T-helper 17 cell (primary cell): ENCODE measurements at regions not wholly inside any gene's neighbourhood (a gene's known extent, or its start where the extent isn't known, plus 50 kb on each side); places are given as distances from the start of the nearest gene placed in this dataset.

Experiments used
- ATAC-seq: fragments of 150-1000 bp; cut with Tn5 transposase; 2 replicates; pipeline ENCODE4 v1.10.0; 2021; ENCODE audit warnings: mild to moderate bottlenecking, moderate library complexity
- DNase-seq, 3 donors: peaks; one replicate each; pipeline versions ENCODE4 v3.0.0 to v3.0.0-alpha.2; 2020 to 2021
- H3K9me3 ChIP-seq: one replicate; pipeline ENCODE4 v1.7.0; 2013; ENCODE audit warnings: low read length, mild to moderate bottlenecking; ENCODE audit not compliant: control insufficient read depth, poor library complexity, severe bottlenecking
- H3K27ac Mint-ChIP-seq: one replicate; pipeline ENCODE4 v1.8.0; 2022; ENCODE audit warnings: mild to moderate bottlenecking, moderate library complexity, mixed read lengths
- H3K27me3 Mint-ChIP-seq: one replicate; pipeline ENCODE4 v1.8.0; 2022; ENCODE audit warnings: mixed read lengths
- H3K36me3 Mint-ChIP-seq: one replicate; pipeline ENCODE4 v1.8.0; 2022; ENCODE audit warnings: low read depth, mixed read lengths
- H3K4me1 Mint-ChIP-seq: one replicate; pipeline ENCODE4 v1.8.0; 2022; ENCODE audit warnings: mild to moderate bottlenecking, mixed read lengths
- H3K4me3 Mint-ChIP-seq: one replicate; pipeline ENCODE4 v1.8.0; 2022; ENCODE audit warnings: mild to moderate bottlenecking, moderate library complexity, mixed read lengths

DNA sequence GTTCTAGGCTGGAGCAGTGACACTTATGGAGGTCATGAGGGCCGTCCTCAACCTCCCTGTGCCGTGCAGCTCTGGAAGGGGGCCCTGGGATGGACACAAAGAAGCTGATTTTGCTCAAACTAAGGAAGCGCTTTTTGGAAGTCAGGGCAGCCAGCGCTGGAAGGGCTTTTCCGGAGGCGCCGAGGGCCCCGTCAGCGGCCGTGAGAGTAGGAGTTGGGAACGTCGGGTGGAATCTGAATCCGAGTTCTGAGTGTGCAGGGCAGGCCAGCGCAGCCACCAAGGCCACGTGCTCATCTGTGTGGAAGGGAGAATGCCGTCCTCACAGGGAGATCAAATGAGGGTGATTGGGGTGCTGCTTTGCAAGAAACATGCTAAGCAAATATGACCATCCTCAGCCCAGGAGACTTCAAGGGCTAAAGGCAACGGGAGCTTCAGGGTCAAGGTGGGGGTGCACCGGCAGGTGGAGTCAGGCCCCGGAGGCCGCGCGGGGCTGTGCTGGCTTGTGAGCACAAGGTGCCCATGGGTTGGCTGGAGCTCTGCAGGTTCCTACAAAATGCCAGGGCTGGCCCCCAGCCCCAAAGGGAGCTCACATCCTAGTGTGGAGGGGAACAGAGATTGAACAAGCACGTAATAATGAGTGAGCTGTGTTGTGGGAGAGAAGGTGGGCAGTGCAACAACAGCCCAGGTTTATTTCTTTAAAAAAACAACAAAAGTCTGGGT, 70.4 kb upstream of the HPCAL1 start:
- H3K4me3 Mint-ChIP-seq: no peak overlapping the region
- no peak for DNase-seq
- no peak overlapping the region for H3K27ac Mint-ChIP-seq

DNA sequence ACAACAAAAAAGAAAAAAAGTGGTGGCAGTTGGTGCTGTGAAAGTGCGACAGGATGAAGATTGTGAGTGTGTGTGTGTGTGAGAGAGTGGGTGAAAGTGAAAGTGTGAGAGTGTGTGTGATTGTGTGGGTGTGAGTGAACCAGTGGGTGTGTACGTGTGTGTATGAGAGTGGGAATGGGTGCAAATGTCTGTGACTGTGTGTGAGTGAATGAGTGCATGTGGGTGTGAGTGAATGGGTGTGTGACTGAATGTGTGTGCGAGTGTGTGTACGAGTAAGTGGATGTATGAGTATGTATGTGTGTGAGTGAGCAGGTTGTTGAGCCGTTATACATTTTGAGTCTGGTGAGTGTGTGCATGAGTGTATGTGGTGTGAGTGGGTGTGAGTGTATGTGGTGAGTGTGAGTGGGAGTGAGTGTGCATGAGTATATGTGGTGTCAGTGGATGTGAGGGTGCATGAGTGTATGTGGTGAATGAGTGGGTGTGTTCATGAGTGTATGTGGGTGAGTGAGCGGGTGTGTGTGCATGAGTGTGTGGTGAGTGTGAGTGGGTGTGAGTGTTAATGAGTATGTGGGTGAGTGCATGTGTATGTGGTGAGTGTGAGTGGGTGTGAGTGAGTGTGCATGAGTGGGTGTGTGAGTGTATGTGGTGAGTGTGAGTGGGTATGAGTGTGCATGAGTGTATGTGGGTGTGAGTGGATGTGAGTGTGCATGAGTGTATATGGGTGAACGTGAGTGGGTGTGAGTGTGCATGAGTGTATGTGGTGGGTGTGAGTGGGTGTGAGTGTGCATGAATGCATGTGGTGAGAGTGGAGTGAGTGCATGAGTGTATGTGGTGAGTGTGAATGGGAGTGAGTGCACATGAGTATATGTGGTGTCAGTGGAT, 69.3 kb upstream of the HPCAL1 start:
- Mint-ChIP-seq H3K4me3 (no peak overlapping the region), H3K36me3 (peaks cover 2% of the 10 kb centered on the region)

More for the DNA sequence above, 70.4 kb upstream of the HPCAL1 start:
- Mint-ChIP-seq H3K4me1 (no peaks in the 10 kb centered on the region), H3K27me3 (peaks cover 17% of the 10 kb centered on the region), H3K36me3 (peaks cover 2% of the 10 kb centered on the region)
- no peaks in the 10 kb centered on the region for H3K9me3 ChIP-seq
- no peak for ATAC-seq

DNA sequence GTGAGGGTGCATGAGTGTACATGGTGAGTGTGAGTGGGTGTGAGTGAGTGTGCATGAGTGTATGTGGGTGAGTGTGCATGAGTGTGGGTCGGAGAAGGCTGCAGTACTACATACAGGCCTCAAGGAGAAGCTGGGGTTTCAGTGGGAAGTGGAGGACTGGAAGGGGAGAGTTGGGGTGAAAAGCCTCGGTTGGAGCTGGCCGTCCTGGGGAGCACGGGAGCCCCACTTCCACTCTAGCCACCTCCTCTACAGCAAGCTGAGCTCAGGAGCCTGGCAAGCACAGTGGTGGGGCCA, 68.7 kb upstream of the HPCAL1 start:
- ATAC-seq (no peak), DNase-seq (no peak)
- Mint-ChIP-seq H3K27me3 (peaks cover 12% of the 10 kb centered on the region), H3K27ac (no peak overlapping the region), H3K36me3 (peaks cover 2% of the 10 kb centered on the region), H3K4me1 (no peaks in the 10 kb centered on the region), H3K4me3 (no peak overlapping the region)
- no peaks in the 10 kb centered on the region for H3K9me3 ChIP-seq

More for the DNA sequence above, 69.3 kb upstream of the HPCAL1 start:
- Mint-ChIP-seq H3K27ac (no peak overlapping the region), H3K4me1 (no peaks in the 10 kb centered on the region), H3K27me3 (peaks cover 12% of the 10 kb centered on the region)
- DNase-seq (no peak), ATAC-seq (no peak)
- H3K9me3 ChIP-seq: no peaks in the 10 kb centered on the region

DNA sequence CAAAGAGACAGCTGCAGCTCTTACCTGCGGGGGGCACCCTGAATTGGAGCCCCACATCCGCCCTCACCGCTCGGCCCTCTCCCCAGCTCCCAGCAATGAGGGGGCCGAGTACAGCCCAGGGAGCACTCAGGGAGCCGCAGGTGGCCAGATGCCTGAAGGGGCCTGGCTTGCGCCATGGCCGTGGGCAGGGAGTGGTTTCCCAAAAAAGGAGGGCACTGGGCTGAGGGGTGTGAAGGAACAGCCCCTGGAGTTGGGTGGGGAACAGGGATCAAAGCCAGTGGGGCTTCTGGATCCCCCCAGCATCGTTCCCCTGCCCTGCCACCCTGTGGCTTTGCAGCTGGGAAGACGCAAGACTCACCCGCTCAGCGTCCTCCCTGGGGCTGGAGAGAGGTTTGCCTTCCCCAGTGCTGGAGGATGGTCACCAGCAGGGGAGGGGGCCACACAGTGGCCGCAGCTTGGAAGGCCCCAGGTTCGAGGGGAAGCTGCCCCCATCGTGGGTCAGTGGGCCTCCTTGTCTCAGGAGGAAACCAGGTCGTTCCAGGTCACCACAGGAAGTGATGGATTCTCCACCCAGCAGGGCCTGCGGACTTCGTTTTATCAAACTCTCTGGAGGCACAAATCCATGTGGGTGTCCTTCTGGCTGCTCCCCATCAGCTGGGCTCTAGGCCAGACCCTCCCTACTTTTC, 68.2 kb upstream of the HPCAL1 start:
- ATAC-seq: no peak
- no peak for DNase-seq
- H3K4me1 Mint-ChIP-seq: no peaks in the 10 kb centered on the region
- no peaks in the 10 kb centered on the region for H3K9me3 ChIP-seq
- peaks cover 2% of the 10 kb centered on the region for H3K36me3 Mint-ChIP-seq
- H3K27ac Mint-ChIP-seq: no peak overlapping the region
- peaks cover 11% of the 10 kb centered on the region for H3K27me3 Mint-ChIP-seq
- H3K4me3 Mint-ChIP-seq: no peak overlapping the region

DNA sequence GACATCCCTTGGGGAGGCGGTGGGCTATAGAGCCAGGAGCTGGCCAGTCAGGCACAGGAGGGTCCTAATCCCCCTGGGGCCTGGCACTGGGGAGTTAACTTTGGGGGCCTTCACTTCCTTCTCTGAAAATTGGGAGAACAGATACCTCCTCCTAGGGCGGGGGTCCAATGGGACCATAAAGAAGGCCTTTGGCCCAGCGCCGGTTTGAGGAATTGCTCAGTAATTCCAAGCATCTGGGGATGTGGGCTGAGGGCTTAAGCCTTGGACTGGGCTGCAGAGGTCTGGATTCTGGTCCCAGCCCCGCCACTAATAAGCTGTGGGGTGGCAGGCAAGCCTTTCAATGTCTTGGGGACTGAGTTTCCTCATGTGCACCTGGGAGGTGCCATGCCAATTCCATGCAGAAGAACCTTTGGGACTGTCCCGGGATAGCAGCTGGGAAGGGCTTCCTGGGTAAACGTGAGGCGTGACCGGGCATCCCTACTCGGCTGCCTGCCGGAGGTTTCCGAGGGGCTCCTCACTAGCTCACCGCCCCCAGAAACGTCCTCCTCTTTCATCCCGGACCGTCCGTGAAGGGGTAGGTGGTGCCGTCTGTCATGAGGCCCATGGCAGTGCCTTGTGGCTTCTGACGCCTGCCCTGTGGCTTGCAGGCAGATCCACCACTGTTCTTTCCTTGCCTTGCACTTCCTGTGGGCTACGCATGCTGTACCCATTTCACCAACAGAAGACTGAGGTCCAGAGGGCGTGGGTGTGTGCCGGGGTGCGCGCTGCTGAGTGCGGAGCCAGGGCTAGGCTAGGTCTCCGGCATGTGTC, 67.4 kb upstream of the HPCAL1 start:
- no peaks in the 10 kb centered on the region for H3K9me3 ChIP-seq
- ATAC-seq (no peak), DNase-seq (no peak)
- Mint-ChIP-seq H3K4me3 (no peak overlapping the region), H3K27me3 (peaks cover 4% of the 10 kb centered on the region), H3K4me1 (no peaks in the 10 kb centered on the region), H3K36me3 (peaks cover 2% of the 10 kb centered on the region), H3K27ac (no peak overlapping the region)

DNA sequence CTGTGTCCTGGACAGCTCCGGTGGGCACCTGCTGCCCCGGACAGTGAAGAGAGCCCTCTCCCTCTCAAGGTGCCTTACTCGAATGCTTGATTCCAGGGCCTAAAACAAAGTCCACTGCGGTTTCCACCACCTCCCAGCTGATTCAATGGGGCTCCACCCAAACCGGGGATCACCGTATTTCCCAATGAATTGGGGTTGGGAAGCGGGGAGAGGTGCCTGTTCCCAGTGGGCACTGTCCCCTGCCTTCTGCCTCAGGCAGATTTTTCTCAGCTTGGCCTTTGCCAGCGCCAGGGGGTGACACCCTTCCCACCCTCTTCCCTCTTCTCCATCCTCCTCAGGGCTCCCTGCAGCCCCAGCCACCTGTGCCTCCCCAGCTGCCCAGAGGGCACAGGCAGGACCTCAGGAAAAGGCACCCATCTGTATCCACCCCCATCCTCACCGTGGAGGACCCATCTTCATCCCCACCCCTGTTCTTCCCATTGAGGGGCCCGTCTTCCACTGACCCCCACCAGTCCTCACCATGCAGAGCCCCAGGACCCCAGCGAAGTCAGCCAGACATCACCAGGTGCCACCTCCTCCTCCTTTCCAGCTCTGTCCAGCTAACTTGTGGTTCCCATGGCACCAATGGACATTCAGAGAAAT, 66.7 kb upstream of the HPCAL1 start:
- Mint-ChIP-seq H3K4me1 (no peaks in the 10 kb centered on the region), H3K27me3 (peaks cover 4% of the 10 kb centered on the region), H3K36me3 (peaks cover 2% of the 10 kb centered on the region), H3K27ac (no peak overlapping the region), H3K4me3 (no peak overlapping the region)
- DNase-seq (no peak), ATAC-seq (no peak)
- no peaks in the 10 kb centered on the region for H3K9me3 ChIP-seq

DNA sequence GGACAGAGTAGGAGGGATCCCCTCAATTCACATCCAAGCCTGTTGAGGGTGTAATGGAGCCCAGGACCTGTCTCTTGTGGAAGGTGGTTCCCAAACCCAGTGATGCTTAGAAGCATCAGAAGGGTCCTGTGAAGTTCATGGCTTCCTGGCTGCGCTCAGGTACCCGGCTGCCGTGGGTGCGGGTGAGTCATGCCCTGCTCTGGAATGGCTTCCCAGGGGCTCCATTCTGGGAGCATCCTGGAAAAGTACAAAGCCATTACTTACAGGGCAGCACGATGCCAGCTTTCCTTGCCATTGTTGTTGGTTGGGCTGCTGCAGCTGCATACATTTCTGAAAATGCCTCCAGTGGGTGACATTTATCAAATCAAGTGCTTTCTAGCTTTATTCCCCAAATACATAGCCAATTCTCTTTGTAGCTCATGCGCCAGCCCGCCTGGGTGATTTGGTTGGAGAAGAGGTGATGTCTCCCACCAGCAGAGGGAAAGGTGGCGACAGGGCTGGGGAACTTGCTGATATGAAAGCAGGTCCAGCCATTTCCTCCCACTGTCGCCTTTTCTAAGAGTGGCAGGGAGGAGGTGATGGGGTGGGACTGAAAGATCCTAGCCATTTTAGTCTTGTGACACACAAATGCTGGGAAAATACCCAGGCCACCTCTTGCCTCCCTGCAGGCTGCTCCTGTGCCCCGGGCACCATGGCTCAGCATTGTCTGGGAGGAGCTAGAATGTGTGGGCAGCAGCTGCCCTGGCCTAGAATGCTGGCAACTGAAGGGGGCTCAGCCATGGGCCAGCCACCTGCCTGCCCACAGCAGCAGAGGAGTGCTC, 65.9 kb upstream of the HPCAL1 start:
- H3K9me3 ChIP-seq: no peaks in the 10 kb centered on the region
- no peak overlapping the region for H3K4me3 Mint-ChIP-seq
- H3K27me3 Mint-ChIP-seq: peaks cover 4% of the 10 kb centered on the region
- DNase-seq (no peak), ATAC-seq (no peak)
- H3K27ac Mint-ChIP-seq: no peak overlapping the region
- no peaks in the 10 kb centered on the region for H3K4me1 Mint-ChIP-seq
- peaks cover 2% of the 10 kb centered on the region for H3K36me3 Mint-ChIP-seq

GRCh38 chr2:10237392-10238321, 65.0 kb upstream of the HPCAL1 start:
- Mint-ChIP-seq H3K4me3 (no peak overlapping the region), H3K36me3 (peaks cover 2% of the 10 kb centered on the region), H3K27ac (no peak overlapping the region), H3K27me3 (peaks cover 4% of the 10 kb centered on the region), H3K4me1 (no peaks in the 10 kb centered on the region)
- ATAC-seq (no peak), DNase-seq (no peak)
- no peaks in the 10 kb centered on the region for H3K9me3 ChIP-seq

GRCh38 chr2:10238396-10238795, 64.3 kb upstream of the HPCAL1 start:
- Mint-ChIP-seq H3K4me1 (no peaks in the 10 kb centered on the region), H3K36me3 (peaks cover 2% of the 10 kb centered on the region), H3K4me3 (no peak overlapping the region), H3K27ac (no peak overlapping the region), H3K27me3 (peaks cover 4% of the 10 kb centered on the region)
- no peaks in the 10 kb centered on the region for H3K9me3 ChIP-seq
- ATAC-seq: no peak
- DNase-seq: no peak

DNA sequence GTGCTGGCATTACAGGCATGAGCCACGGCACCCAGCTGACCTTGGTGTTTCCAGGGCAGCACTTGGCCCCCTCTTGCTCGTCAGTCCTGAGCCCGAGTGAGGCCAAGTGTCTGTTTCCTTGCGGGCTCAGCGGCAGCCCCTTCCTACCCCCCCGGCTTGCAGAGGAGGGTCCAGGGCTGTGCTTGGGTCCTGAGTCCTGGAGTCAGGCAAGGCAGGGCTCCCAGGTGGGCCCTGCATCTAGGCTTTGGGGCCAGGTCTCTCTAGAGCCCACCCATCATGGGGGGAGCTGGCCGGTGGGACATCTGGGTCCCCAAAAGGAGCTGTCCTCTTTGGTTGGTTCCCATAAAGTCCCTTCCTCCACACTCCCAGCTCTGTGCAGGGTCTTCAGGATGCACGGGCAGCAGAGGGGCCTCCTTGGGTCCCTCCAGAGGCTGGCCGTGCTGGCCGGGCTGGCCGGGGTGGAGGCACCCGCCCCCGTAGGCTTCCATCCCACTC, 63.7 kb upstream of the HPCAL1 start:
- Mint-ChIP-seq H3K4me3 (no peak overlapping the region), H3K27me3 (peaks cover 4% of the 10 kb centered on the region), H3K36me3 (no peaks in the 10 kb centered on the region), H3K4me1 (no peaks in the 10 kb centered on the region), H3K27ac (no peak overlapping the region)
- no peak for DNase-seq
- no peak for ATAC-seq
- H3K9me3 ChIP-seq: no peaks in the 10 kb centered on the region

- H3K36me3 Mint-ChIP-seq: no peaks in the 10 kb centered on the region
- H3K4me1 Mint-ChIP-seq: no peaks in the 10 kb centered on the region
- peaks cover 4% of the 10 kb centered on the region for H3K27me3 Mint-ChIP-seq
- H3K27ac Mint-ChIP-seq: no peak overlapping the region
- H3K9me3 ChIP-seq: no peaks in the 10 kb centered on the region
- DNase-seq: no peak
- ATAC-seq: no peak
- H3K4me3 Mint-ChIP-seq: no peak overlapping the region
Observed at GRCh38 chr2:10239561-10239967, 63.1 kb upstream of the HPCAL1 start.
